CD14-positive monocyte (primary cell): ENCODE measurements at regions not wholly inside any gene's neighbourhood (a gene's known extent, or its start where the extent isn't known, plus 50 kb on each side); places are given as distances from the start of the nearest gene placed in this dataset.

Experiments
- DNase-seq, 3 donors: peaks; one replicate each; pipeline ENCODE4 v3.0.0-alpha.2; 2011 to 2022
- H2AFZ ChIP-seq: 2 replicates; pipeline ENCODE4 v1.6.0; 2012; ENCODE audit warnings: mild to moderate bottlenecking, low read depth, low read length, inconsistent platforms; ENCODE audit not compliant: insufficient read depth, poor library complexity, severe bottlenecking
- H3K27ac ChIP-seq, 2 donors: 1 replicate in 1 of 2; 2 replicates in 1 of 2; pipeline ENCODE4 v1.5.1; 2012 to 2013; ENCODE audit warnings: low read length in 2 of 2, control low read depth in 1 of 2, inconsistent platforms in 1 of 2, low read depth in 1 of 2, mild to moderate bottlenecking in 1 of 2
- H3K27me3 ChIP-seq, 2 donors: one replicate each; pipeline versions ENCODE4 v1.6.0 to v1.6.1; 2011 to 2013; ENCODE audit warnings: low read length in 2 of 2; ENCODE audit not compliant: control insufficient read depth in 2 of 2, insufficient read depth in 2 of 2
- H3K36me3 ChIP-seq, 2 donors: replicated peaks in 1 of 2; 1 replicate in 1 of 2; 2 replicates in 1 of 2; pipeline versions ENCODE4 v1.5.1 to v1.6.1; 2012 to 2013; ENCODE audit warnings: low read length in 2 of 2, control low read depth in 1 of 2, inconsistent platforms in 1 of 2, mild to moderate bottlenecking in 1 of 2; ENCODE audit not compliant: insufficient read depth in 2 of 2, control insufficient read depth in 1 of 2
- H3K4me1 ChIP-seq, 2 donors: 1 replicate in 1 of 2; 2 replicates in 1 of 2; pipeline versions ENCODE4 v1.5.1 to v1.6.1; 2012 to 2013; ENCODE audit warnings: low read length in 2 of 2, control low read depth in 1 of 2, inconsistent platforms in 1 of 2, mild to moderate bottlenecking in 1 of 2, moderate library complexity in 1 of 2; ENCODE audit not compliant: insufficient read depth in 2 of 2, control insufficient read depth in 1 of 2
- H3K4me2 ChIP-seq: replicated peaks from 2 replicates; pipeline ENCODE3; 2012; ENCODE audit warnings: low read length, moderate library complexity, mild to moderate bottlenecking; ENCODE audit not compliant: poor library complexity, severe bottlenecking; ENCODE audit errors: extremely low read depth
- H3K4me3 ChIP-seq, 3 experiments: fragments of 200-600 bp in 1 of 3; sonication (generic) in 1 of 3; replicated peaks in 1 of 3; 1 replicate in 2 of 3; 2 replicates in 1 of 3; pipeline ENCODE4 v1.5.1; 2011 to 2013; ENCODE audit warnings: low read length in 3 of 3, mild to moderate bottlenecking in 3 of 3, control low read depth in 2 of 3, low read depth in 2 of 3, inconsistent platforms in 1 of 3, moderate library complexity in 1 of 3
- H3K79me2 ChIP-seq: 2 replicates; pipeline ENCODE4 v1.6.0; 2012; ENCODE audit warnings: mild to moderate bottlenecking, control low read depth, inconsistent platforms, low read length, moderate library complexity; ENCODE audit not compliant: insufficient read depth
- H3K9ac ChIP-seq: 2 replicates; pipeline ENCODE4 v1.6.0; 2017; ENCODE audit warnings: low read length, mild to moderate bottlenecking; ENCODE audit not compliant: insufficient read depth, poor library complexity, severe bottlenecking
- H3K9me3 ChIP-seq, 2 donors: replicated peaks in 1 of 2; 1 replicate in 1 of 2; 2 replicates in 1 of 2; pipeline versions ENCODE4 v1.5.1 to v1.6.1; 2012 to 2013; ENCODE audit warnings: low read length in 2 of 2, control low read depth in 1 of 2; ENCODE audit not compliant: control insufficient read depth in 1 of 2, insufficient read depth in 1 of 2
- H4K20me1 ChIP-seq: 2 replicates; pipeline ENCODE4 v1.6.0; 2012; ENCODE audit warnings: mild to moderate bottlenecking, low read length, control low read depth, moderate library complexity; ENCODE audit not compliant: insufficient read depth
- H3K27ac Mint-ChIP-seq, 7 donors: one replicate each; pipeline ENCODE4 v1.8.0; 2020; ENCODE audit warnings: mild to moderate bottlenecking in 7 of 7, mixed read lengths in 7 of 7, moderate library complexity in 6 of 7, inconsistent platforms in 2 of 7
- H3K27me3 Mint-ChIP-seq, 3 donors: one replicate each; pipeline ENCODE4 v1.8.0; 2021 to 2022; ENCODE audit warnings: low read depth in 3 of 3, mild to moderate bottlenecking in 3 of 3, mixed read lengths in 3 of 3, moderate library complexity in 3 of 3, inconsistent platforms in 1 of 3
- H3K36me3 Mint-ChIP-seq, 2 donors: one replicate each; pipeline ENCODE4 v1.8.0; 2020; ENCODE audit warnings: mixed read lengths in 2 of 2, inconsistent platforms in 1 of 2, mild to moderate bottlenecking in 1 of 2
- H3K4me1 Mint-ChIP-seq: one replicate; pipeline ENCODE4 v1.8.0; 2020; ENCODE audit warnings: mild to moderate bottlenecking, mixed read lengths
- H3K4me3 Mint-ChIP-seq, 2 donors: one replicate each; pipeline ENCODE4 v1.8.0; 2020; ENCODE audit warnings: mild to moderate bottlenecking in 2 of 2, mixed read lengths in 2 of 2, moderate library complexity in 1 of 2
- H3K9me3 Mint-ChIP-seq, 7 donors: one replicate each; pipeline ENCODE4 v1.8.0; 2020 to 2022; ENCODE audit warnings: mixed read lengths in 7 of 7, mild to moderate bottlenecking in 6 of 7, moderate library complexity in 6 of 7, inconsistent platforms in 2 of 7
- WGBS: methylation state at CpG from one replicate; pipeline ENCODE4 v1.1.5; 2013; ENCODE audit warnings: missing lambda C conversion rate; ENCODE audit not compliant: insufficient coverage; 5-methylcytosine and 5-hydroxymethylcytosine counted together
- intact Hi-C, 2 donors: fragments of 100-400 bp; cut with micrococcal nuclease; formaldehyde crosslinking; loops; one replicate each; pipeline versions ENCODE4 v1.15.0 to v1.15.1; 2023
- TF ChIP-seq, protein P1 (sequence below): fragments of 200-600 bp; IDR thresholded peaks from one replicate; pipeline ENCODE4 v1.8.0; 2022; ENCODE audit warnings: antibody characterized with exemption, mild to moderate bottlenecking

DNA sequence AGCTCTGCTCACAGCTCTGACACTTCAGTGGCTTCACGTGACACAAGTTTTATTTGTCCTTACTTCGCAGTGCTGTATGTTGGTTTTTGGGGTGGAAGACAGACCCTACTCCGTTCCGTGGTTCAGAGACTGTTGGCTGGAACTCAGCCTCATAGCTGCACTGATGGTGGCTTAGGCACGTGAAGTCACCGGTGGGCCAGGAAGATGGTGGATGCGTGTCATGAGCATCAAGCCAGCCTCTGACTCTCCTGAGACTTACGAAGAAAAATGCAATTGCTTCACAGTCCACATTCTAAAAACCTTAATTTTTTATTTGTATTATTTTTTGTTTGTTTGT is 161.4 kb upstream of the SOX1 start:
- H3K9me3 ChIP-seq = no peaks in the 10 kb centered on the region
- H2AFZ ChIP-seq = no peak overlapping the region
- H3K4me2 ChIP-seq = no peak overlapping the region
- no peaks in the 10 kb centered on the region for H3K36me3 ChIP-seq
- no peak overlapping the region for H3K4me3 Mint-ChIP-seq
- intact Hi-C loops = no loop called here
- no peaks in the 10 kb centered on the region for H4K20me1 ChIP-seq
- DNase-seq = no peak
- H3K79me2 ChIP-seq = no peaks in the 10 kb centered on the region
- peaks cover 2 to 3% (median 2%) of the 10 kb centered on the region in 3 donors for H3K27me3 Mint-ChIP-seq
- no peaks in the 10 kb centered on the region for H3K4me1 Mint-ChIP-seq
- TF ChIP-seq, protein P1, sequence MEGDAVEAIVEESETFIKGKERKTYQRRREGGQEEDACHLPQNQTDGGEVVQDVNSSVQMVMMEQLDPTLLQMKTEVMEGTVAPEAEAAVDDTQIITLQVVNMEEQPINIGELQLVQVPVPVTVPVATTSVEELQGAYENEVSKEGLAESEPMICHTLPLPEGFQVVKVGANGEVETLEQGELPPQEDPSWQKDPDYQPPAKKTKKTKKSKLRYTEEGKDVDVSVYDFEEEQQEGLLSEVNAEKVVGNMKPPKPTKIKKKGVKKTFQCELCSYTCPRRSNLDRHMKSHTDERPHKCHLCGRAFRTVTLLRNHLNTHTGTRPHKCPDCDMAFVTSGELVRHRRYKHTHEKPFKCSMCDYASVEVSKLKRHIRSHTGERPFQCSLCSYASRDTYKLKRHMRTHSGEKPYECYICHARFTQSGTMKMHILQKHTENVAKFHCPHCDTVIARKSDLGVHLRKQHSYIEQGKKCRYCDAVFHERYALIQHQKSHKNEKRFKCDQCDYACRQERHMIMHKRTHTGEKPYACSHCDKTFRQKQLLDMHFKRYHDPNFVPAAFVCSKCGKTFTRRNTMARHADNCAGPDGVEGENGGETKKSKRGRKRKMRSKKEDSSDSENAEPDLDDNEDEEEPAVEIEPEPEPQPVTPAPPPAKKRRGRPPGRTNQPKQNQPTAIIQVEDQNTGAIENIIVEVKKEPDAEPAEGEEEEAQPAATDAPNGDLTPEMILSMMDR = no peak
- H3K9ac ChIP-seq = no peak overlapping the region
- H3K27ac Mint-ChIP-seq = no peak overlapping the region
- no peaks in the 10 kb centered on the region for H3K27me3 ChIP-seq
- peaks cover 0 to 10% (median 3%) of the 10 kb centered on the region in 7 donors for H3K9me3 Mint-ChIP-seq
- no peaks in the 10 kb centered on the region for H3K36me3 Mint-ChIP-seq
- H3K27ac ChIP-seq = no peak overlapping the region
- no peak overlapping the region for H3K4me3 ChIP-seq
- no peaks in the 10 kb centered on the region for H3K4me1 ChIP-seq
- 94% methylated on average over 5 of the region's 8 CpGs for WGBS

DNA sequence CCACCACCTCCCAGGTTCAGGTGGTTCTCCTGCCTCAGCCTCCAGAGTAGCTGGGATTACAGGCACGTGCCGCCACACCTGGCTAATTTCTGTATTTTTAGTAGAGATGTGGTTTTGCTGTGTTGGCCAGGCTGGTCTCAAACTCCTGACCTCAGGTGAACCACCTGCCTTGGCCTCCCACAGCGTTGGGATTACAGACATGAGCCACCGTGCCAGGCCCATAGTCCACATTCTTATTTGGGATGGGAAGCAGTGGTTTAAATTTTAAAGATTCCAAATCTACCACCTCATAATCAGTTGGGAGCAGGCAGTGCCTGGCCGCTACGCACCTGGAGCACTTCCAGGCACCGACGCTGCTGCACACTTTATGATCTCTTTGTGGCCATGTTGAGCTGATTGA is 160.6 kb upstream of the SOX1 start:
- Mint-ChIP-seq H3K9me3 (peaks cover 0 to 10% (median 3%) of the 10 kb centered on the region in 7 donors), H3K27me3 (peaks cover 2 to 4% (median 3%) of the 10 kb centered on the region in 3 donors), H3K4me1 (no peaks in the 10 kb centered on the region), H3K36me3 (no peaks in the 10 kb centered on the region), H3K4me3 (no peak overlapping the region), H3K27ac (no peak overlapping the region)
- intact Hi-C loops = no loop called here
- H3K79me2 ChIP-seq = no peaks in the 10 kb centered on the region
- no peak overlapping the region for H3K9ac ChIP-seq
- H3K36me3 ChIP-seq = no peaks in the 10 kb centered on the region
- no peaks in the 10 kb centered on the region for H3K27me3 ChIP-seq
- H3K9me3 ChIP-seq = no peaks in the 10 kb centered on the region
- no peak overlapping the region for H3K4me3 ChIP-seq
- WGBS = no CpG with 5 or more reads among the region's 8 CpGs
- no peaks in the 10 kb centered on the region for H3K4me1 ChIP-seq
- no peak overlapping the region for H2AFZ ChIP-seq
- DNase-seq = no peak
- no peaks in the 10 kb centered on the region for H4K20me1 ChIP-seq
- TF ChIP-seq, protein P1 = no peak
- H3K4me2 ChIP-seq = no peak overlapping the region
- H3K27ac ChIP-seq = no peak overlapping the region
